ENCODE measurements at regions not wholly inside any gene's neighbourhood (a gene's known extent, or its start where the extent isn't known, plus 50 kb on each side); places are given as distances from the start of the nearest gene placed in this dataset.

GRCh38 chr13:81051873-81052272 is 710.9 kb upstream of the SPRY2 start:
- TF ChIP-seq, protein P1, sequence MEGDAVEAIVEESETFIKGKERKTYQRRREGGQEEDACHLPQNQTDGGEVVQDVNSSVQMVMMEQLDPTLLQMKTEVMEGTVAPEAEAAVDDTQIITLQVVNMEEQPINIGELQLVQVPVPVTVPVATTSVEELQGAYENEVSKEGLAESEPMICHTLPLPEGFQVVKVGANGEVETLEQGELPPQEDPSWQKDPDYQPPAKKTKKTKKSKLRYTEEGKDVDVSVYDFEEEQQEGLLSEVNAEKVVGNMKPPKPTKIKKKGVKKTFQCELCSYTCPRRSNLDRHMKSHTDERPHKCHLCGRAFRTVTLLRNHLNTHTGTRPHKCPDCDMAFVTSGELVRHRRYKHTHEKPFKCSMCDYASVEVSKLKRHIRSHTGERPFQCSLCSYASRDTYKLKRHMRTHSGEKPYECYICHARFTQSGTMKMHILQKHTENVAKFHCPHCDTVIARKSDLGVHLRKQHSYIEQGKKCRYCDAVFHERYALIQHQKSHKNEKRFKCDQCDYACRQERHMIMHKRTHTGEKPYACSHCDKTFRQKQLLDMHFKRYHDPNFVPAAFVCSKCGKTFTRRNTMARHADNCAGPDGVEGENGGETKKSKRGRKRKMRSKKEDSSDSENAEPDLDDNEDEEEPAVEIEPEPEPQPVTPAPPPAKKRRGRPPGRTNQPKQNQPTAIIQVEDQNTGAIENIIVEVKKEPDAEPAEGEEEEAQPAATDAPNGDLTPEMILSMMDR (IDR thresholded peaks at IDR 0.05) = no peak
- TF ChIP-seq EP300 (IDR thresholded peaks at IDR 0.05) (no peak), POLR2AphosphoS5 (IDR thresholded peaks at IDR 0.05) (no peak)

Data from gastroesophageal sphincter (tissue), 3 donors.